ENCODE measurements at regions not wholly inside any gene's neighbourhood (a gene's known extent, or its start where the extent isn't known, plus 50 kb on each side); places are given as distances from the start of the nearest gene placed in this dataset.

- DNase-seq (ENCODE audit: low read depth in 2 of 2), result no peak
These were observed 449.2 kb downstream of the TSHZ3 start for GRCh38 chr19:30900051-30900450.

DNA sequence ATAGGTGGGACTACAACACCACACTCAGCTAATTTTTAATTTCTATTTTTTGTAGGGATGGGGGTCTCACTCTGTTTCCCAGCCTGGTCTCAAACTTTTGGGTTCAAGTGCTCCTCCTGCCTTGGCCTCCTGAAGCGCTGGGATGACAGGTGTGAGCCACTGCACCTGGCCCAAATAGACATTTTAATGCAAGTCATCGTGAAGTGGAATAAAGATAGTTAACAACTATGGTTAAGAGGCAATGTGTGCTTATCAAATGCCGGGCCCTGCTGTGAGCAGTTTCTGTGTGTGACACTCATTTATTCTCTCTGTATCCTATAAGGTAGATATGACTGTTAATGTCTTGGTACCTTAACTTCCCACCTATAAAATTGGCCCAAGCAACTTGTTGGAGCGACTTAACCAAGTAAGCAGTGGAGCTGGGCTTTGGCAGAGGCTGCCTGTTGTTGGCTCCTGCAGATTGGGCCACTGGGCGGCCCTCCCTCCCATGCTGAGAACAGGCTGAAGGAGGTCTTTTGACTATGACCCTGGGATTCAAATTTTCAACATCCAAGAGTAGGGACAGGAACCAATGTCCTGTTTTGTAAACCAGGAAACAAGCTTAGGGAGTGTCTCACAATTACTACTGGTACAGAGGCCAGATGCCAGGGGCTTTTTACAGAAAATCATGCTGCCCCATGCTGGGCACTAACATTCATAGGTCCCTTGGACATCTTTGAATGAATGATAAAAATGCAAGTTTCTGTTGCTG is 450.7 kb downstream of the TSHZ3 start:
- no peak for DNase-seq (ENCODE audit: low read depth in 2 of 2)

- DNase-seq (ENCODE audit: low read depth in 2 of 2), result no peak
These were observed 451.7 kb downstream of the TSHZ3 start for GRCh38 chr19:30897553-30897952.

GRCh38 chr19:30897034-30897433 is 452.2 kb downstream of the TSHZ3 start:
- DNase-seq (ENCODE audit: low read depth in 2 of 2), result no peak

GRCh38 chr19:30896554-30896953 is 452.7 kb downstream of the TSHZ3 start:
- no peak for DNase-seq (ENCODE audit: low read depth in 2 of 2)

DNA sequence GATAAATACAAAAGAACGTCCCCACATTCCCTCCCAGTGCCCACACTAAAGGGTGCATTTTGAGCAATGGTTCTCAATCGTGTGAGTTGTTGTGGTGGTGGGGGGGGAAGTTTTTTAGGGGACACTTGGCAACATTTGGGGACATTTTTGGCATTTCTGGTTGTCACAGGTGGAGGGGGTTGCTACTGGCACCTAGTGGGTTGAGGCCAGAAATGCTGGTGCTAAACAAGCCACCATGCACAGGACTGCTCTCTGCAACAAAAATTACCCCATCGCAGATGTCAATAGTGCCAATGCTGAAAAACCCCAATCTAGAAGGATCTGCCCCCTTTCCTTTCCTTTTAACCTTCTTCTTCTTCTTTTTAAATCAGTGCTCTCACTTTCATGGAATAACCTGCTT is 453.3 kb downstream of the TSHZ3 start:
- no peak for DNase-seq (ENCODE audit: low read depth in 2 of 2)

DNA sequence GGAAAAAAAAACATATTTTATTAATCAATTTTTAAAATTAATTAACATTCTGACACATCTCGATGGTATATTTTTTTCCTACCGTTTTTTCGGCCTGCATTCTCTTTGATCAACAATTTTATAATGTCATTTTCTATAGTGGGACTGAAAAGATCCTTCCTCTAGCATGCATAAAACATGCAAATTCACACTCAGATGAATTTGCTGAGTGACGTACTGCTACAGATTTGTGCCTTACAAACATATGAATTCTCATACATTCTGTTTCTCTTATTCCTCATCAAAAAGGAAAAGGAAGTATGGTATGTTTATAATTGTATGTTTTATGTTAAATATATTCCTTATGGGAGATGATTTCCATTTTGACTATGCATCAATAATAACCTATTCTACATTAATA is 458.2 kb downstream of the TSHZ3 start:
- no peak for DNase-seq (ENCODE audit: low read depth in 2 of 2)

- DNase-seq (ENCODE audit: low read depth in 2 of 2), result no peak
These were observed 459.2 kb downstream of the TSHZ3 start for GRCh38 chr19:30890033-30890432.

GRCh38 chr19:30888937-30889336 is 460.3 kb downstream of the TSHZ3 start:
- DNase-seq (ENCODE audit: low read depth in 2 of 2), result no peak

- DNase-seq (ENCODE audit: low read depth in 2 of 2), result no peak
These were observed 462.2 kb downstream of the TSHZ3 start for GRCh38 chr19:30887042-30887441.

DNA sequence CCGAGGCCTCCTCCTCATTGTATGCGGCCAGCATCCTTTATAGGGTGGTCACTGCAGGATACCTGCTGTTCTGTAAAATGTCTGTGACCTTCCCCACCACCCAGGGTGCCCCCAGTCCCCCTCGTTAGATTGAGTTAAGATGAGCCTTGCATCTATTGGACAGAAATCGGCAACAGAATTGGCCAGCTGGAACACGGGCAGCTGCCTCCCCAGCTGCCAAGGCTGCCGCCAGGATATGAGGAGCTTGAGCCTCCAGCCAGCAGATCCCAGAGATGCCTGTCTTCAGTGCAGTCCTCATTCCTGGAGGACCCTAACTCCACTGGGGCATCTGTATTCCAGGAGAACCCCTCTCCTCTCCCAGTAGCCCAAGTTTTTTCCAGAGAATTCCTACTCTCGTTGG is 463.0 kb downstream of the TSHZ3 start:
- no peak for DNase-seq (ENCODE audit: low read depth in 2 of 2)

GRCh38 chr19:30884146-30884812 is 465.0 kb downstream of the TSHZ3 start:
- DNase-seq (ENCODE audit: low read depth in 2 of 2), result no peak

GRCh38 chr19:30883071-30883470 is 466.2 kb downstream of the TSHZ3 start:
- DNase-seq (ENCODE audit: low read depth in 2 of 2), result no peak

DNA sequence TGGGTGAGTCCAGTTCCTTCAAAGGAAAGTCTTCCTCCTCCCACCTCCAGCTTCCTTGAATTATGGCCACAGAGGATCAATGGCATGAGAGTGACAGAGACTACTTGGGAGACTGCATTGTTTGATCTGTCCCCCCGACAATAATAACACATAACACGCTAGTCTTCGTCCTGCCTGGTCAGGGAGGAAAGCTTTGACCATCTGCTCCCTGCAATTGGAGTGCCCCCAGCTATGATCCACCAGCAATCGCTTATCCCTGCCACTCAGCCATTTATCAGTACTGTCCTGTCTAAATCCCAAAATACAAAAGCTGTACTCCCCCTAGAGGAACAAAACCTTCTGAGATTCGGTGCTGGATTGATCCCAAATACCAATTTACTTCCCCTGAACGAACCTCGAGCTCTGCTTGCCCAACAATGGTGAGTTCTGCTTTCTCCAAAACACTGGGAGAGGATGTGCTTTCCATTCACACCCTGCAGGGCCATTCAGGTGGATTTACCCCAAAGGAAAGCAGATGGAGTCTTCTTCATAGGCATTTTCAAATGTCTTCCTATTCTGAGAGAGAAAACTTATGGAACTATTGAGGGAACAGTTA is 466.7 kb downstream of the TSHZ3 start:
- DNase-seq (ENCODE audit: low read depth in 2 of 2), result no peak

DNA sequence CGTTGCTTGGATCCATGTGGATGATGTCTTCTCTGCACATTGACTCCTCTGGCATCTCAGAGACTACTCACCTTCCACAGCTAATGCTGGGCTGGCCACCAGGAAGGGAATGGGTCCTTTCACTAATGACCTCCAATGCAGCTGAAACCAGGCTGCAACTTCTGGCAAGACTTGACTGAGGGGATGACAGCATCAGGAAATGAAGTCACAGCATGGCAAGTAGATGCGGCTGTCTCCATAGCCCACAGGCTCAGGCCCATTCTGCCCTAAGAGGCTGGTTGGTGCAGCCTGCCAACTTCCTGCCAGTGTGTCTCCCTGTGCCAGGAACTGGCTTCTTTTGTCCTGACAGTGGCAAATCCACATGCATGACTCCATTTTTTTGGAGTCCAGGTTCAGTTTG is 467.3 kb downstream of the TSHZ3 start:
- DNase-seq (ENCODE audit: low read depth in 2 of 2), result no peak

DNA sequence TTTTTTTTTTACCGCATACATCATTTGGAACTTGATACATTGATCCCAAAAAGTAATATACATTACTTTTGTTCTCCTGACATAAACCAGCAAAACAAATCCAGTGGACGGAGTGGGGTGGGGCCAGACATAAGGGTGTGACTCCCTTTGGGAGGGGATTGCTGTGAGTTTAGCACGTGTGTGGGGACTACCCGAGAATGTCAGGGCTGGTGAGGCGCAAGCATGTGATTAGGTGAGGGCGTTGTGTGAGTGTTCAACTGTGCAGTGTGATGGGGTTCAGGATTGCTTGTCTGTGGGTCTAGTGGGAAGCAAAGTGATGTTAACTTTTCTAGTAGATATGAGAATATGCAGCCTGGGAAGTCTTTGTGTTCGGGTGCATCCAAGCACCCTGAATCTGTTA is 468.0 kb downstream of the TSHZ3 start:
- DNase-seq (ENCODE audit: low read depth in 2 of 2), result no peak

DNA sequence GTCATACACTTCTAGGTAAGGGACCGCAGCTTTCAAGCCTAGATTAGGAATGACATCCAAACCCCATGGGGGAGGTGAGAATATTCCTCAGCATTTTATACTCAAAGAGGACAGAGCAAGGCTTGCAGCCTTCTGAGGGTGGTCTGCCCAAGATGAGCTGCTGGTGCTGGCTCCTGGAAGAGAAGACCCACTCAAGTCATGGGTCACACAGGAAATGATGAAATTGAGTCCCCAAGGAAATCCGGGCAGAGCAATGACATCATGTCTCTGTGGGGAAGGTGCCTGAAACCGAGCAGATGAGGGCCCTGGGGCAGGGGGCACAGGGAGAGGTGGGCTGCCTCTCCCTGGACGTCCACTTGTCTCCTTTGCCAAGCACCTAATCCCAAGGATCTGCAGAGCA is 468.7 kb downstream of the TSHZ3 start:
- DNase-seq (ENCODE audit: low read depth in 2 of 2), result no peak

DNA sequence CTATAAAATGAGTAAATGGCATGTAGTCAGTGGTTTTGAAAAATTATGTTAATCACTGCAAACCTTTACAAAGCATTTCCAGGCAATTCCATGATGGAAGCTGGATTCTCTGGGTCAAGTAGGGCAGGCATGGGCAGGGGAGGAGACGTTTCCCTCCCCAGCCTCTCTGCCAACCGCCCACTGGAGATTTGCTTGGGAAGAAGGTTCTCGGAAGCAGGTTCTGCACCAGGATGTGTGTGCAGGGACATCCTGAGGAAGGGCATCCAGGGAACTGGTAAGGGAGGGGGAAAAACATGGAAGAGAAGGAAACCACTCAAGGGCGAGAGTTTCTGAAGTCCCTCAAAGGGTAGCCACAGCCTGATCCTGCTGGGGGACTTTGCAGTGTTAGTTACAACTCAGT is 469.1 kb downstream of the TSHZ3 start:
- no peak for DNase-seq (ENCODE audit: low read depth in 2 of 2)

GRCh38 chr19:30879736-30880135 is 469.5 kb downstream of the TSHZ3 start:
- DNase-seq (ENCODE audit: low read depth in 2 of 2), result no peak

GRCh38 chr19:30879225-30879624 is 470.0 kb downstream of the TSHZ3 start:
- DNase-seq (ENCODE audit: low read depth in 2 of 2), result no peak

- DNase-seq (ENCODE audit: low read depth in 2 of 2), result no peak
These were observed 470.7 kb downstream of the TSHZ3 start for GRCh38 chr19:30878495-30878894.

DNA sequence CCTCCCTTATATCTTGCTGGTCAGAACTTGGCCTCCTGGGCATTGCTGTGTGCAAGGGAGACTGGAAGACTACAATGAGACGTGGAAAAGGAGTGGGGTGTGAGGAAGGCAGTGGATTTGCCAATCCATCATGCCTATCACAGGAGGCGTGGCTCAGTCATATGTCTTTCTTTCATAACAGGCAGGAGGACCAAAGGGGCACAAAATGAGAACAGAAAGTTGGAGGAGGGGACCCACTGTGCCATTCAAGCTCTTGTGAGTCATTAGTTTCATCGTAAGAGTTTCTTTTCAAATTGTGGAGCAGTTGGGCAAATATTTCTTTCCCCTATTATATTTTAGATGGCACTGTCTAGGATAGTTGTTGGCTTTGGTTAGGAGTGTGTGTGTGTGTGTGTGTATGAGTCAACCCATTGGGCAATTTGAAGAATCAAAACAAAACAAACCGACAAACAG is 471.5 kb downstream of the TSHZ3 start:
- DNase-seq (ENCODE audit: low read depth in 2 of 2), result no peak

DNA sequence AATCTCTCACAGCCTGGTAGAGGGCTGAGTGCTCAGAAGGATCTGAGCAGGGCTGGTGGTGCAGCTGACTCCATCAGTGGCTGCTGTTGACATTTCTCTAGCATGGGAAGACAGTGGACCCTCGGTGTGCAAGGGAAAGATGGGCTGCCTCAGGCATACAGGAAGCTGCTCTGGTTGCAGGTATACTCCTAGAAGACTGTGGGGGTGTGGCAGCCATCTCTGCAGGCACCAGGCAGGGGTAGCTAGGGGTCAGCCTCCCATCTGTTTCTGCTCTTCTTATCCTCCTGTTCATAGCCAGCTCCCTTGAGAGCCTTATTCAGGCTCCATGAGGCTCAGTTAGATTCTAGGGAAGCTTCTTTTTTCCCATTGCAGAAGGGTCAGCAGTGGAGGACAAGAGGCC is 475.5 kb downstream of the TSHZ3 start:
- DNase-seq (ENCODE audit: low read depth in 2 of 2), result no peak

Measured in fibroblast of skin of left biceps (primary cell).